ENCODE measurements at regions not wholly inside any gene's neighbourhood (a gene's known extent, or its start where the extent isn't known, plus 50 kb on each side); places are given as distances from the start of the nearest gene placed in this dataset.

DNA sequence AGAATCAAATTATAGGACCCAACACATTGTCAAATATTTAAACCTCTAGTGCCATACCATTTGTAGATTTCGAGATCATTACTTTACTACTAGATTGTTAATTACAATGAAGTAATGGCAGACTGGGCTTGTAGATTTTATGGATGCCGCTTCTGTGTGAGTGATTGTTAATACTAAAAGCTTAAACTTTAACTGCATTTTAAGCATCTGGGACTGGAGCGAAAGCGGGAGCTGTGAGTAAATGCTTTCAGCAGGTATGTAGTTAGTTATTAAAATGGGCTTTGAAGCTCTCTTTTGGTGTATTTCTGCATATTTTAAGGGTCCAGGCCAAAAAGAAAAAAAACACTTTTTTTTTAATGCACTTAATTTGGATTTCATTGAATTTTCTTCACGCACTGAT is 519.3 kb downstream of the MED13L start:
- H3K4me2 ChIP-seq (ENCODE audit: insufficient read depth, low read length), result no peak overlapping the region
- no peaks in the 10 kb centered on the region for H3K36me3 ChIP-seq (ENCODE audit: control insufficient read depth, insufficient read depth, low read length)
- no peak for FAIRE-seq
- H2AFZ ChIP-seq (ENCODE audit: low read depth, low read length), result no peak overlapping the region
- no peaks in the 10 kb centered on the region for H3K9me3 ChIP-seq (replicated peaks; ENCODE audit: control insufficient read depth, insufficient read depth, low read depth, low read length)
- no peak for ATAC-seq
- H3K79me2 ChIP-seq (ENCODE audit: control insufficient read depth, insufficient read depth, low read length), result no peaks in the 10 kb centered on the region
- intact Hi-C loops (cut with micrococcal nuclease) (loop anchor here (10.0 kb wide), 1 partner anchor 1773 kb away; no protein-coding TSS in a partner anchor), in situ Hi-C loops (cut with MboI) (loop anchor here (5.0 to 25.0 kb wide), 2 partner anchors 1096 to 1771 kb away; no protein-coding TSS in a partner anchor)
- WGBS (ENCODE audit: insufficient coverage, low coverage, missing lambda C conversion rate), result 1% methylated on average over 5 of the region's 5 CpGs
- no peak overlapping the region for H3K9ac ChIP-seq (ENCODE audit: insufficient read depth in 1 of 2, low read depth in 2 of 2, low read length in 2 of 2)
- no peaks in the 10 kb centered on the region for H3K4me1 ChIP-seq (replicated peaks in 1 of 2; ENCODE audit: control insufficient read depth in 2 of 2, insufficient read depth in 2 of 2, low read length in 2 of 2)
- ChIA-PET POLR2A (interaction anchor here (1.0 kb wide), 1 partner anchor 15 kb away, joined by 3 read pairs; no protein-coding TSS in a partner anchor), CTCF (ENCODE audit: low intra/inter-chr PET ratio) (no interaction called here)
- DNase-seq (ENCODE audit: extremely low read depth in 1 of 4, low spot score in 3 of 4), result no peak
- H3K27me3 ChIP-seq (ENCODE audit: control insufficient read depth in 2 of 2, insufficient read depth in 2 of 2, low read length in 2 of 2), result peaks cover 0 to 2% of the 10 kb centered on the region in 2 experiments; a peak in 3 of 5 replicates
- H3K9me1 ChIP-seq (ENCODE audit: control insufficient read depth, insufficient read depth, low read length), result no peaks in the 10 kb centered on the region
- no peaks in the 10 kb centered on the region for H4K20me1 ChIP-seq (replicated peaks; ENCODE audit: control insufficient read depth, insufficient read depth, low read length)
- H3K27ac ChIP-seq (ENCODE audit: extremely low read depth, low read depth, low read length), result no peak overlapping the region
- no peak overlapping the region for H3K4me3 ChIP-seq
- no TSS peak for BruUV-seq (replicated peaks)
- TF ChIP-seq, protein P1, sequence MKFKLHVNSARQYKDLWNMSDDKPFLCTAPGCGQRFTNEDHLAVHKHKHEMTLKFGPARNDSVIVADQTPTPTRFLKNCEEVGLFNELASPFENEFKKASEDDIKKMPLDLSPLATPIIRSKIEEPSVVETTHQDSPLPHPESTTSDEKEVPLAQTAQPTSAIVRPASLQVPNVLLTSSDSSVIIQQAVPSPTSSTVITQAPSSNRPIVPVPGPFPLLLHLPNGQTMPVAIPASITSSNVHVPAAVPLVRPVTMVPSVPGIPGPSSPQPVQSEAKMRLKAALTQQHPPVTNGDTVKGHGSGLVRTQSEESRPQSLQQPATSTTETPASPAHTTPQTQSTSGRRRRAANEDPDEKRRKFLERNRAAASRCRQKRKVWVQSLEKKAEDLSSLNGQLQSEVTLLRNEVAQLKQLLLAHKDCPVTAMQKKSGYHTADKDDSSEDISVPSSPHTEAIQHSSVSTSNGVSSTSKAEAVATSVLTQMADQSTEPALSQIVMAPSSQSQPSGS (CRISPR knock-in tag; IDR thresholded peaks at IDR 0.05), result no peak
- no peak for TF ChIP-seq PPARD (CRISPR knock-in tag; IDR thresholded peaks at IDR 0.05)
- no peak for TF ChIP-seq TARDBP (IDR thresholded peaks at IDR 0.05)
- no peak for TF ChIP-seq SMARCA4 (IDR thresholded peaks at IDR 0.05)
- TF ChIP-seq SRSF9 (IDR thresholded peaks at IDR 0.05; ENCODE audit: borderline replicate concordance, low read depth, low read length), result no peak
- no peak for TF ChIP-seq OTX1 (CRISPR knock-in tag; IDR thresholded peaks at IDR 0.05)
- TF ChIP-seq ZKSCAN1 (IDR thresholded peaks at IDR 0.05; ENCODE audit: low read depth, low read length), result no peak
- TF ChIP-seq PTRF (tag; IDR thresholded peaks at IDR 0.05), result no peak
- TF ChIP-seq, protein P2, sequence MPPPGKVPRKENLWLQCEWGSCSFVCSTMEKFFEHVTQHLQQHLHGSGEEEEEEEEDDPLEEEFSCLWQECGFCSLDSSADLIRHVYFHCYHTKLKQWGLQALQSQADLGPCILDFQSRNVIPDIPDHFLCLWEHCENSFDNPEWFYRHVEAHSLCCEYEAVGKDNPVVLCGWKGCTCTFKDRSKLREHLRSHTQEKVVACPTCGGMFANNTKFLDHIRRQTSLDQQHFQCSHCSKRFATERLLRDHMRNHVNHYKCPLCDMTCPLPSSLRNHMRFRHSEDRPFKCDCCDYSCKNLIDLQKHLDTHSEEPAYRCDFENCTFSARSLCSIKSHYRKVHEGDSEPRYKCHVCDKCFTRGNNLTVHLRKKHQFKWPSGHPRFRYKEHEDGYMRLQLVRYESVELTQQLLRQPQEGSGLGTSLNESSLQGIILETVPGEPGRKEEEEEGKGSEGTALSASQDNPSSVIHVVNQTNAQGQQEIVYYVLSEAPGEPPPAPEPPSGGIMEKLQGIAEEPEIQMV (tag; conservative IDR thresholded peaks at IDR 0.05; ENCODE audit: low read depth), result no peak
- no peak for TF ChIP-seq GTF2A2 (tag; IDR thresholded peaks at IDR 0.05)
- TF ChIP-seq MXI1 (IDR thresholded peaks at IDR 0.05; ENCODE audit: low read depth, low read length), result no peak
- TF ChIP-seq EP400 (IDR thresholded peaks at IDR 0.05), result no peak
- TF ChIP-seq HDAC8 (tag; IDR thresholded peaks at IDR 0.05), result no peak
- no peak for TF ChIP-seq HDAC6 (IDR thresholded peaks at IDR 0.05; ENCODE audit: low read depth, low read length)
- TF ChIP-seq, protein P3, sequence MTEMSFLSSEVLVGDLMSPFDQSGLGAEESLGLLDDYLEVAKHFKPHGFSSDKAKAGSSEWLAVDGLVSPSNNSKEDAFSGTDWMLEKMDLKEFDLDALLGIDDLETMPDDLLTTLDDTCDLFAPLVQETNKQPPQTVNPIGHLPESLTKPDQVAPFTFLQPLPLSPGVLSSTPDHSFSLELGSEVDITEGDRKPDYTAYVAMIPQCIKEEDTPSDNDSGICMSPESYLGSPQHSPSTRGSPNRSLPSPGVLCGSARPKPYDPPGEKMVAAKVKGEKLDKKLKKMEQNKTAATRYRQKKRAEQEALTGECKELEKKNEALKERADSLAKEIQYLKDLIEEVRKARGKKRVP (CRISPR knock-in tag; IDR thresholded peaks at IDR 0.05), result no peak
- no peak for TF ChIP-seq ZFPM2 (CRISPR knock-in tag; IDR thresholded peaks at IDR 0.05)
- no peak for TF ChIP-seq TAF7 (tag; IDR thresholded peaks at IDR 0.05)
- TF ChIP-seq, protein P4, sequence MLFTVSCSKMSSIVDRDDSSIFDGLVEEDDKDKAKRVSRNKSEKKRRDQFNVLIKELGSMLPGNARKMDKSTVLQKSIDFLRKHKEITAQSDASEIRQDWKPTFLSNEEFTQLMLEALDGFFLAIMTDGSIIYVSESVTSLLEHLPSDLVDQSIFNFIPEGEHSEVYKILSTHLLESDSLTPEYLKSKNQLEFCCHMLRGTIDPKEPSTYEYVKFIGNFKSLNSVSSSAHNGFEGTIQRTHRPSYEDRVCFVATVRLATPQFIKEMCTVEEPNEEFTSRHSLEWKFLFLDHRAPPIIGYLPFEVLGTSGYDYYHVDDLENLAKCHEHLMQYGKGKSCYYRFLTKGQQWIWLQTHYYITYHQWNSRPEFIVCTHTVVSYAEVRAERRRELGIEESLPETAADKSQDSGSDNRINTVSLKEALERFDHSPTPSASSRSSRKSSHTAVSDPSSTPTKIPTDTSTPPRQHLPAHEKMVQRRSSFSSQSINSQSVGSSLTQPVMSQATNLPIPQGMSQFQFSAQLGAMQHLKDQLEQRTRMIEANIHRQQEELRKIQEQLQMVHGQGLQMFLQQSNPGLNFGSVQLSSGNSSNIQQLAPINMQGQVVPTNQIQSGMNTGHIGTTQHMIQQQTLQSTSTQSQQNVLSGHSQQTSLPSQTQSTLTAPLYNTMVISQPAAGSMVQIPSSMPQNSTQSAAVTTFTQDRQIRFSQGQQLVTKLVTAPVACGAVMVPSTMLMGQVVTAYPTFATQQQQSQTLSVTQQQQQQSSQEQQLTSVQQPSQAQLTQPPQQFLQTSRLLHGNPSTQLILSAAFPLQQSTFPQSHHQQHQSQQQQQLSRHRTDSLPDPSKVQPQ (CRISPR knock-in tag; IDR thresholded peaks at IDR 0.05; ENCODE audit: borderline replicate concordance), result no peak
- no peak for TF ChIP-seq FOXM1 (IDR thresholded peaks at IDR 0.05; ENCODE audit: low read depth)
- TF ChIP-seq FOXM1 (CRISPR knock-in tag; IDR thresholded peaks at IDR 0.05; ENCODE audit: low read depth), result no peak

Measured in K562 (cell line).